CD4-positive, alpha-beta T cell treated with Interleukin-15 for 4 hours (primary cell): ENCODE measurements at regions not wholly inside any gene's neighbourhood (a gene's known extent, or its start where the extent isn't known, plus 50 kb on each side); places are given as distances from the start of the nearest gene placed in this dataset.
"Not testable (repeated sequence)": the region's sequence is repeated elsewhere in the genome, so short reads cannot be mapped to it uniquely, and the experiment has no call there.

Experiments
- DNase-seq: peaks from one replicate; pipeline ENCODE4 v3.0.0-alpha.2; 2020; ENCODE audit warnings: low spot score

DNA sequence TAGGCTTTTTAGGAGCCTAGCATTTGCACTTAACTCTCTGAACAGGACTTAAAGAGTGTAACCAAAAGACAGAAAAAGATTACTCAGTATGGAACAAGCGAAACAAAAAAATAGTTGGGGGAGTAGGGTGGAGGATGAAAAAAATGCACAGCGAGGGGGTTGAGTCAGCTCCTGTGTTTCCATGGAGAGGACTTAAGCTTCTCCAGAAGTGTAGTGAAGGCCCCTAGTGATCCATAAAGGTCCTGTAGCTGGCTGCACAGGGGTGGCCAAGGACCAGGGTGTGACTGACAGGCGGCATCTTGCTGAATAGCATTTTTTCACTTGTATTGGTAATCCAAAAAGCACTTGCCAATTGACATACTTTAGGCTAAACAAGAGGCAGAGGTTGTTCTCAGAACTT, 533.9 kb downstream of the RFPL4B start:
- DNase-seq, result no peak

DNA sequence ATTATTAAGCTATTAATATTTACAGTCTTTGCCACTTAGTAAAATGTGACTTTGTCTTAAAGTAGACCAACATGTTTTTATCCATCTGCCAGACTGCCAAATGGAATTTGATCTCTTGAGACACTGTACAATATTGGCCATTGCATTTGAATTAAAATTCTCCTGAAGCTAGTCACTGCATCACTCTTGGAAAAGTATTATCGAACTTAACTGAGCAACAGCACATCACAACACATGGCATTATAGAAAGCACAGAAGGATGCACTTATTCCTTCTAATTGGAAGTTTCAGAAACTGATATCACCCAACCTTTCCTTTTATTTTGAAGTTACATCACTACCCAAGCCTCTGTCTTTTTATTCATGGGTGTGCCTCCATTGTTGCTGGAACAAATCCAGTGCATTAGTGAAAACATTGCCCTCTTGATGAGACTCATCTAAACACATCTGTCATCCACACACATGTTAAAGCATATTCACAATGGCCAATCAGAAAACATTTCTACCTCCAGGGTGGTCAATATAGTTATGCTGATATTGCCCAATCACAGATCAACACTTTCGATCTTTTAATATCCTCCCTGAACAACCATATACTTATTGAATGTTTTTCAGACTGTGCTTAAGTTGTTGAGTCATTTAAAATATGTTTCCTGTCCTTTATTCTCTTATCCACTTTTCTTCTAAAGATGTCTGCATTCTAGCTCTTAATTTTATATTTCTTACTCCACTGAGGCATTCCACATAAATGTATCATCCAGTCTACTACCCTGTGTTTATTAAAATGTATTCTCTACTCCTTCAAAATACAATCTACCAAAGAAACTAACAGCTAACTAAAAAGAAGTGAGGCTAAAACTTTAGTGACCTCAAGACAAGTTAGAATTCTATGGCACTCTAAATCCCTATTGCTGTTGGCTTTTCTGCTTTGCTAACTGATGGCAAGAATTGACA, 535.0 kb downstream of the RFPL4B start:
- no peak for DNase-seq

DNA sequence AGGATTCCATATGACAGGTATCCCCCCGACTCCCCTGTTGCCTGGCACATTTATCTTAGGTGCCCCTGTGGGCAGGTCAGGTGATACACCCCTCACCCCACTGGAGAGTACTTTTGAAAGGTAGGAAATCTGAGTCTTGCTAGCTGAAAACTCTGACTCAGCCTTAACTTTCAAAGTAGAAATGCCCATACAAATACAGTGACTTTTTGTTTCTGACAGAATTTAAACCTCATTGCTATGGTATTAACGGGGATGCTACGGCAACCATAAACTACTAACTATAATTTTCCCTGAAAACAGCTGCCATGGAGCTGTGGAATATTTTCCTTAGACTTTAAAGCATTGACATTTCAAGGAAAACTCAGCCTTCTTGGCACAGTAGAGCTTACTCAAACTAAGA, 536.0 kb downstream of the RFPL4B start:
- DNase-seq, result no peak

DNA sequence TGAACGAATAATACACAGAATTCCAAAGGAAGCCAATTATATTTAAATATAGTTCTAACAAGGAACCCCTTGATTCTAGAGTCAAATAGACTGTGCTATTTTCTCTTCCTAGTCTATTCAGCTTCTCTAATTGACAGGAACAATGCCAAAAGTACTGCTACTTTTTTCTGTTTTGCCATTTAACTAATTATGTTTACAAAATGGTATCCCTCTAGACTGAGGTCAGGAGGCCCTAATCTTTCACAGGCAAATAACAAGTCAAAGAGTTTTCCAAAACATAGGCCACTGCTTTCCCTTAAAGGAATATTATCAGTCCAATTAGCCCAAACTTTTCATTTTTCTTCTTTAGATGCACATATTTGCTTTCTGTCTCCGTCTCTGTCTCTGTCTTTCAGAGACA, 539.3 kb downstream of the RFPL4B start:
- DNase-seq, result no peak

DNA sequence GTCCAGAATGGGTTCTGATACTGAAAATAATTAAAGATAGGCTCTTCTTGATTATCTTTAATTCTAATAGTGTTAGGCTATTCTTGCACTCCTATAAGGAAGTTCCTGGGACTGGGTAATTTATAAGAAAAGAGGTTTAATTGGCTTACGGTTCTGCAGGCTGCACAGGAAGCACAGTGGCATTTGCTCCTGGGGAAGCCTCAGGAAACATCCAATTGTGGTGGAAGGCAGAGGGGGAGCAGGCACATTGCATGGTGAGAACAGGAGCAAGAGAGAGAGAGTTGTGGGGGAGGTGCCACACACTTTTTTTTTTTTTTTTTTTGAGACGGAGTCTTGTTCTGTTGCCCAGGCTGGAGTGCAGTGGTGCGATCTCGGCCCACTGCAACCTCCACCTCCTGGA, 540.3 kb downstream of the RFPL4B start:
- not testable (repeated sequence) for DNase-seq

DNA sequence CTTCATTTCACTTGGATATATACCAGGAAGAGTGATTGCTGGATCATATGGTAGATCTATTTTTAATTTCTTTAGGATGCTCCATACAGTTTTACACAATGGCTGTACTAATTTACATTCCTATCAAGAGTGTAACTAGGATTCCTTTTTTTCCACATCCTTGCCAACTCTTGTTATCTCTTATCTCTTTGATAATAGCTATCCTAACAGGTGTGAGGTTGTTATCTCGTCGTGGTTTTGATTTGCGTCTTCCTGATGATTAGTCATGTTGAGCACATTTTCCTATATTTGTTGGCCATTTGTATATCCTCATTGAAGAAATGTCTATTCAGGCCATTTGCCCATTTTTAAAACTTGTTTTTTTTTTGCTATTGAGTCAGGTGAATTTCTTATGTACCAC, 552.4 kb downstream of the RFPL4B start:
- DNase-seq, result no peak

DNA sequence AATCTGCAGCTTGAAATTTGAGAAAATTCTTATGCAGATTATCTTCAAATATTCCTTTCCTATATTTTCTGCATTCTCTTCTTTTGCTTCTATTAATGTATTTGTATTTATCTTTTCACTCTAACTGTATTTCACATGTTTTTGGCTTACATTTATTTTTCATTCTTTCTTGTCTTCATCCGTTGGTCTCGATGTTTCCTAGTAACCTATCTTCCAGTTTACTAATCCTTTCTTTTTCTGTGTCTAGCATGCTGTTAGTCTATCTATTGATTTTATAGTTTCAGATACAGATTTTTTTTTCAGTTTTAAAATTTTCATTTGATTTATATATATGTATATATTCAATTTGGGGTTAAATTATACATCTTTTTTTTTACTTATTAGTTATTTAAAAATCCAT, 556.2 kb downstream of the RFPL4B start:
- DNase-seq, result no peak

DNA sequence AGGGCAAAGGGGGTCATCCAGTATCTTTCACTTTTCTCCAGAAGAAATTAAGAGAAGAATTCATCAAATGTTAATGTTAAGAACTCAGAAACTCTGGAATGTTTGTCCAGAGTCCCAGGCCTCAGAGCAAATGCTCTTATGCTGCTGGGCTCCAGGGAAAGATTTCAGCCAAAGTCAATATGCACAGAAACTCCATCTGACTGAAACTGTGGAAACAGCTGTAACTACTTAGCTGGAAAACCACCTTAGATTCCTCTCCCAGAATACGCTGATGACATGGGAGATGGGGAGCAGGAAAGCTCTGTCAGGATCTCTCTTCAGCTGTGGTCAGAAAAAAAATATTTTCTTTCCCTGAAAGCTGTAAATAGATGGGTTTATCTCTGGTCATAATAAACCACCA, 559.6 kb downstream of the RFPL4B start:
- DNase-seq, result no peak

DNA sequence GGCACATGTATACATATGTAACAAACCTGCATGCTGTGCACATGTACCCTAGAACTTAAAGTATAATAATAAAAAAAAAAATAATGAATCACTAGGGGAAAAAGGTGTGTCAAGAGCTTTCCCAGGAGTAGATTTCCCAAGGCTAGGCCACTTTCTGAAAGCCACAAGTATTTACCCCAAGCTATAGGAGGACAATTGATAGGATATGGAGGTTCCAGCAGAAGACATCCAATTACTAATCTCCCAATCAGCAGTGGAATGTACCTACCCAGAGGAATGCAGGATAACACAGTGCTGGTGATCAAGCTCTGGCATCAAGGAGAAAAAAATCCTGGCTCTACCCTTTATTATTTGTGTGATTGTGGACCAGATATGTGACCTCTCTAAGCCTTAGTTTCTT, 562.7 kb downstream of the RFPL4B start:
- DNase-seq, result no peak

DNA sequence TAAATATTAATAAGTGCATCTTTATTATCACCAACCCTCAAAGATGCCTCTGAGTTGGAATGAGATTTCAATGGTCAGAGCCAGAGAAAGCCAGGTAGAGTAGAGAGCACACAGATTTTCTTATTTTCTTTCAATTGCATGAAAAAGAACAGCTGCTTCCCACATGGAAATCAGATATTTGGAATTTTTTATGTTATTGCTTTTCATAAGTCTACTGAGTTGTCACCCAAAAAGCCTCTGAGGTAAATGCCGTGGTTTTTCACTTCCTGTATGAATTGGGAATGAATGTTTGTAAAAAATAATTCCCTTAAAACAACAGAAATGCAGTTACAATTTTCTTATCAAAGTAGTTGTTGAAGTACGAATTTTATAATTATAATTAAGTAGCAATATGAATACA, 563.1 kb downstream of the RFPL4B start:
- no peak for DNase-seq

DNA sequence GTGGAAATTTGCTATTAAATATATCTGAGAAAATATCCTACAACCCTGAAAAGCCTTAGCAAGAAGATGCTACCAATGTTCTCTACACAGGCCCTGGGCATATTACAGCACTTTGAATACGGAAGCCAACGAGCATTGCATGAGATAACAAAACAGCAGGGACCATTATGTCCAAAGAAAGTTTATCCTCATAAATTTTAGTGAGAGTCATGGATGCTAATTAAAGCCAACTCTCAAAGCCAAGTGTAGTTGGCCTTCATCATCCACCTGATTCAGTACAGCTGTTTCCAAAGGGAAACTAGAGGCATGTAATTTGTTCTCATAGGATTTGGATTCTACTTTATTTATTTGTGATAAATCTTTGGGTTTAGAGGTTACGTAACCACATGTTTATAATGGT, 564.8 kb downstream of the RFPL4B start:
- no peak for DNase-seq

DNA sequence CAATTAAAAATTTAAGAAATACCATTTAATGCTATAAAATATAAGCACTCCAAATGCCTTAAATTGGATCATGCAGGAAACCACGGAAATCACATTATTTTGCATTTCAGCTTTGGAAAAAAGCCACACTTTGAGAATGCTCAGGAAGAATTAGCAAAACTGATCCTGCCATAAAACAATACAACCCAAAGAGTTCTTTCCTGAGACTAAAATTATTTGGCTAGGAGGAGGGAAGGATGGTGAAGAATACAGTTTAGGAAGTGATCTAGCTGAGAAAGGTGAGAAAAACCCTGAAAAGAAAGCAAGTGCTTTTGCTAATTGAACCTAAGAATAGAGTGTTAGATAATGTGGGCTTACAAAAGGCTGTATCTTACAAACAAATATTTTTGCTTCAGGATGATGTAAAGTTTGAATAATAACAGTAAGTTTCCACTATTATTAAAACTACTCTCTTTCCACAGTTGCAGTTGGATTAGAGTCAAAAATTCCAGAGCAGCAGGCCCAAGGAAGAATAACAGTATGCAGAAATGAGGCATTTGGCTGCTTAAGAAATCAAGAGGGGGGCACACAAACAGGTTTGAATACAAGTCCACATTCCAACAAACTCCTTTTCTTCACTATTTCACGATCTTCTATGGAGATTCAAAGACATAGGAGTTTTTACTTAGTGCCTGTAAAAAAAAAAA, 565.4 kb downstream of the RFPL4B start:
- no peak for DNase-seq

DNA sequence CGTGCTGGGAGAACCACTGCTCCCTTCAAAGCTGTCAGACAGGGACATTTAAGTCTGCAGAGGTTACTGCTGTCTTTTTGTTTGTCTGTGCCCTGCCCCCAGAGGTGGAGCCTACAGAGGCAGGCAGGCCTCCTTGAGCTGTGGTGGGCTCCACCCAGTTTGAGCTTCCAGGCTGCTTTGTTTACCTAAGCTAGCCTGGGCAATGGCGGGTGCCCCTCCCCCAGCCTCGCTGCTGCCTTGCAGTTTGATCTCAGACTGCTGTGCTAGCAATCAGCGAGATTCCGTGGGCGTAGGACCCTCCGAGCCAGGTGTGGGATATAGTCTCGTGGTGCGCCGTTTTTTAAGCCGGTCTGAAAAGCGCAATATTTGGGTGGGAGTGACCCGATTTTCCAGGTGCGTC, 572.6 kb downstream of the RFPL4B start:
- not testable (repeated sequence) for DNase-seq

DNA sequence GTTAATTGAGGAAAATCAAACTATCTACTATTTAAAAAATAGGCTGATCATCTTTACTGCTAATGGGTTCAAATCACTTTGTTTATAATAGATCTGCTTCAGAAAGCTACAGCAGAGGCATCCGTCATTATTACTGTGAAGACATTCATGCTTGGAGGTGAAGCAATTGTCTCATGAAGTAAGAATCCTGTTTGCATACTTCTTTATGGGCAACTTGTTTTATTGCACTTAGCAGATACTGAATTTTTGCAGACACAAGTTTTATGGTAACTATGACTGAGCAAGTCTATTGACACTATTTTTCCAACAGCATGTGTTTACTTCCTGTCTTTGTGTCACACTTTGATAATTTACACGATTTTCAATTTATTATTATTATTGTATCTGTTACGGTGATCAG, 573.9 kb downstream of the RFPL4B start:
- DNase-seq, result no peak

DNA sequence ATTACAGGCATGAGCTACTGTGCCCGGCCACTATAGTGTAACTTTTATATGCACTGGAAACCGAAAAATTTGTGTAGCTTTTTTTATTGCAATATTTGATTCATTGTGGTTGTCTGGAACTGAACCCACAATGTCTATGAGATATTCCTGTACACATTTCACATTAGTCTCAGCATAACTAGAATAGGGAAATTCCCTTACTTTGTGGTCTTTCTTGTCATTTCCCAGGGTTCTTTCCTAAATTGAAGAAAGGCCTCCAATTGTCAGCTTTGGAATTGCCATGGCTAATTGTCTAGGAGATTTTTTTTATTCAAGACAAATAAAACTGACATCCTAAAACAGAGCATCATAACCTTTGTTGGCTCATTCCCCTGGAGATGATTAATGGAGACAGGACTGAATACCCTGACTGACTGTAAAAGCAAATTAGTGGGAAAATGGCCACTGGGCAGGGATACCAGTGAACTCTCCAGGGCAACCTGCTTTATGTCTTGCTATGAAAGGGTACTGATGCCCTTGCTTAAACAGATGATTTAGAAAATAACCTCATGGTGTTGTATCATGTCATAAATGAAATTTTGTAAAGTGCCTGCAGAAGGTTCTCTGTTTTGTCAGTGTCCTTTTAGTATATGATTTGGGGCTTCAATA, 576.9 kb downstream of the RFPL4B start:
- no peak for DNase-seq

DNA sequence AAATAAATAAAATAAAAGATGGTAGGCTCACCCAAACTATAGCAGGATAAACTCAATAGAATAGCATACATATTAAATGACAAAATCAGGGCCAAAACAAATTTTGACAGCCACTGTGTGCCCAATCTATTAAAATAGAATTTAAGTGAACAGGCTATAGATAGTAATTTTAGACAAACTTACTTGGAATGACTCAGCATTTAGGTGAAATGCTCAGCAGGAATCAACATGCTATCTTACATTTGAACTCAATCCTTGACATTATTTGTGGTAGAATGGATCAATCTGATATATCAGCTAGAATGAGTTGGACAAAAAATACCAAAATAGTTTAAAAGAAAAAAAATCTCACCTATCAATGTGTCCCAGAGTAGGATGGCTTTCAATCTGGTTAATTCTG, 578.6 kb downstream of the RFPL4B start:
- DNase-seq, result no peak

DNA sequence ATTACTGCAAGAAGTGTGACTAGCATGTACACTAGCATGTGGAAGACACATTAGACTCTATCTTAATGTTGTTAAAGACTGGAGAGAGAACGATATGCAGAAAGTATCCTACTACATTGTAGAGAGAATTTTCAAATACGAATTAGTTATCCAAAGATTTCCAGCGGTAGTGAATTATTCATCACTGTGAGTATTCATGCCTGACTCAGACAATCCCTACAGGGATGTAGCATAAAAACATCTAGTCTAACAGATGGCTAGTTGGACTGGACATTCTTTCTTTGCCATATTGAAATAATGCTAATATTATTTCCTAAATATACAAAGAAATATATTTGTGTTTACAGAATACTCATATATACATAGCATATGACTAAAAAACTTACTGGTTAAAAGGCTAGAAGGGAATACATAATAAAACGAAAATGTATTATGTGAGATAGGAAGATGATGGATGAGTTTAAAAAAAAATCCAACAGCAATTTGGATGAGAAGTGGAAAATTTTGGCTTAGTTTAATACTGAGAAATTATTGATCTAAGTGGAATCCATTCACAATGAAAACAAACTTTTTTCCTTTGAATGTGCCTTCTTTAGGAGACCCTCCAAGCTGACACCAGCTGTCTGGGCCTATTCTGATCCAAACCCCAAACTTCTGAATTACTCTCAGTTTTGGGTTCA, 580.7 kb downstream of the RFPL4B start:
- no peak for DNase-seq

DNA sequence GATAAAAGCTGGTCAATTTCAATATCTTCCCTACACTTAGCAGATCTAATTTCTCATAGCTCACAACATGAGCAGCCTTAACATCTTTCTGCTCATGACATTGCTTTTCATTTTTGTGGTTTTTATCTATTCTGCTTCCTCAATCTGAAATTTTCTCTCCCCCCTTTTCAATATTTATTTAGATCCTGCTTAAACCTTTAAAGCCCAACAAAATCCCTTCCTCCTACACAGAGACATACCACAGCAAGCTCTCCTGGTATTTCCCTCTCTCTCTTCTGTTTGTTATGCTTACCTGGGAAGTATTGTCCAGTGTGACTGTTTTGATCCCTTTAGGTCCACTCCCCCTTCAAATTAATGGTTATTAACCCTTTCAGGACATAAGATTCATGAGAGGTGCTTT, 582.5 kb downstream of the RFPL4B start:
- no peak for DNase-seq

DNA sequence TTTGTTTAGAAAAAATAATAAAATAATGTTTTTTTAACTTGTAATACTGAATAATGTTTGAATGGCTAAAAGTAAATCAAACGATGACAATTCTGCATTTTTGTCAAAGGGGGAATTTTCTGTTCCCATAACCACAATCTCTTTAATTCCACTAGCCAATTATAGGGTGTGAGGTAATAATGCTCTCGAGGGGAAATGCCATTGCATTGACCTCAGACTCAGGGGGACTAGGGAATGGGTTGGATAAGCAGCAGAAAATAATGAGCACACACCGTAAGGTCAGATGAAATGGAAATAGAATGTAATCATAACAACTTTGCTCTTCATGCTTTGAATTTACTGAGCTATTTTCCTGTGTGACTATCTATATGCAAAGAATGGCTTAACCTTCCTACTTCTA, 584.7 kb downstream of the RFPL4B start:
- DNase-seq, result no peak

DNA sequence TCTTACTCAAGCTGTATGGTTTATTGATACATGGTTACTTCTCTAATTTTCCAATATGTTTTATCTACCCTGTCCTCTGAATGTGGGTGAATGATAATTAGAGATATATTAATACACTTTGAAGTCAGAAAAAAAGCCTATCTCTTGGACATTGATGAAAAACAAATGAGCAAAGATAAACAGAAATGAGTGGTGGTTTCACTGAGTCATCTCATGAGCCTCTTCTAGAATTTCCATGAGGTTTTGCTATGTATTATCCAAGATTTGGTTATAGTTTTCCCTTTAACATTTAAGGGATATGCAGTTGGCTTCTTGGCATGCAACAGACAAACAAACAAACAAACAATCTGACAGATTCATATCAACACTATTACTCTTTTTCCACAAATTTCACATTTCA, 586.8 kb downstream of the RFPL4B start:
- DNase-seq, result no peak

DNA sequence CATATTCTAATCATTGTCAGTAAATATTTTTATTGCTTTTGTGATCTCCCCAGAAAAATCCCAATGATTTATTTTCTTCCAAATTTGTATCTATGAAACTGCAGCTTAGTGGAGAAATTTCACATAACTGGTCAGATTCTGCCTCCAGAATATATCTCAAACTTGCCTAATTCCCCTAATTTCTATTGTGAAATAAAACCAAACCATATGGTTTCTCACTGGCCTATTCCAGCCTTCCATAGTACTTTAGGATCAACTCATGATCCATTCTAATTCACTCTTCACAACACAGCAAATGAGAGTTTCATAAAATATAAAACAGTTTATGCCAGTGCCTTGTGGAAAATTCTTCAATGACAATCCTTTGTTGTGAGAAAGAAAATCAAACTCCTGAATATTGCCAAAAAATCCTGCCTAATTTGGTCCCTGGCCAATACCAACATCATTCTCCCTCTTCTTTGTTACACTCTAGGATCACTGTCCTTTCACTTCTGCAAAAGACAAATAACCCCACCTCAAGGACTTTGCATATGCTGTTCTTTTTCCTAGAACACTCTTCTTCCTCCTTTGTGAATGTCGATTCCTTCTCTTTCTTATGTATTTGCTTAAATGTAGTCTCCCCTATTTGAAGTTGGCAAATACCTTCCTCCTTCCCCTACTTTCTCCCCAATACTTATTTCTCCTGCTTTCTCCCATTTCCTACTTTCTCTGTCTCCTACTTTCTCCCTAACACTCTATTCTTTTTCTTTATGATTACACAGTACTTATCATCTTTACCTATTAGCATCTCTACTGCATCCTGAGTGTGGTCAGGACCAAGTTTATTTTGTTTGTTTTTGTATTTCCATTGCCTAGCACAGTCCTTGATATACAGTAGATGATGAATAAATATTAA, 587.5 kb downstream of the RFPL4B start:
- no peak for DNase-seq
